B cell (primary cell): ENCODE measurements at regions not wholly inside any gene's neighbourhood (a gene's known extent, or its start where the extent isn't known, plus 50 kb on each side); places are given as distances from the start of the nearest gene placed in this dataset.

Source experiments
- EZH2 ChIP-seq: IDR thresholded peaks from 2 replicates; pipeline ENCODE4 v1.6.1; 2012; ENCODE audit warnings: borderline replicate concordance, low read depth, mild to moderate bottlenecking, moderate library complexity, low read length; ENCODE audit not compliant: insufficient read depth, poor library complexity, severe bottlenecking
- TF ChIP-seq, protein P1 (sequence below): fragments of 200-600 bp; IDR thresholded peaks from one replicate; pipeline ENCODE4 v1.8.0; 2022; ENCODE audit warnings: antibody characterized with exemption, mild to moderate bottlenecking

GRCh38 chr14:38404100-38404541, 148.2 kb upstream of the CLEC14A start:
- TF ChIP-seq, protein P1, sequence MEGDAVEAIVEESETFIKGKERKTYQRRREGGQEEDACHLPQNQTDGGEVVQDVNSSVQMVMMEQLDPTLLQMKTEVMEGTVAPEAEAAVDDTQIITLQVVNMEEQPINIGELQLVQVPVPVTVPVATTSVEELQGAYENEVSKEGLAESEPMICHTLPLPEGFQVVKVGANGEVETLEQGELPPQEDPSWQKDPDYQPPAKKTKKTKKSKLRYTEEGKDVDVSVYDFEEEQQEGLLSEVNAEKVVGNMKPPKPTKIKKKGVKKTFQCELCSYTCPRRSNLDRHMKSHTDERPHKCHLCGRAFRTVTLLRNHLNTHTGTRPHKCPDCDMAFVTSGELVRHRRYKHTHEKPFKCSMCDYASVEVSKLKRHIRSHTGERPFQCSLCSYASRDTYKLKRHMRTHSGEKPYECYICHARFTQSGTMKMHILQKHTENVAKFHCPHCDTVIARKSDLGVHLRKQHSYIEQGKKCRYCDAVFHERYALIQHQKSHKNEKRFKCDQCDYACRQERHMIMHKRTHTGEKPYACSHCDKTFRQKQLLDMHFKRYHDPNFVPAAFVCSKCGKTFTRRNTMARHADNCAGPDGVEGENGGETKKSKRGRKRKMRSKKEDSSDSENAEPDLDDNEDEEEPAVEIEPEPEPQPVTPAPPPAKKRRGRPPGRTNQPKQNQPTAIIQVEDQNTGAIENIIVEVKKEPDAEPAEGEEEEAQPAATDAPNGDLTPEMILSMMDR, result no peak
- TF ChIP-seq EZH2, result no peak
